Mesendoderm (in vitro differentiated cells): ENCODE measurements at regions not wholly inside any gene's neighbourhood (a gene's known extent, or its start where the extent isn't known, plus 50 kb on each side); places are given as distances from the start of the nearest gene placed in this dataset.
A peak's percentile ranks its signal among the peaks of the same experiment; 100 is the strongest.
"Not testable (repeated sequence)": the region's sequence is repeated elsewhere in the genome, so short reads cannot be mapped to it uniquely, and the experiment has no call there.

ENCODE experiments used
- DNase-seq: peaks from one replicate; pipeline ENCODE4 v3.0.0; 2013
- H2AK5ac ChIP-seq: 2 replicates; pipeline ENCODE4 v1.6.1; 2013; ENCODE audit warnings: low read length, inconsistent platforms
- H2BK120ac ChIP-seq: 2 replicates; pipeline ENCODE4 v1.6.1; 2013; ENCODE audit warnings: low read depth, mild to moderate bottlenecking, low read length, moderate library complexity, mixed read lengths
- H2BK15ac ChIP-seq: replicated peaks from 2 replicates; pipeline ENCODE4 v1.6.1; 2013; ENCODE audit warnings: low read depth, mild to moderate bottlenecking, moderate library complexity
- H2BK5ac ChIP-seq: 2 replicates; pipeline ENCODE4 v1.6.1; 2013; ENCODE audit warnings: low read length, inconsistent platforms
- H3K18ac ChIP-seq: 2 replicates; pipeline ENCODE4 v1.6.1; 2013; ENCODE audit warnings: mild to moderate bottlenecking, low read length, mixed read lengths
- H3K23ac ChIP-seq: one replicate; pipeline ENCODE4 v1.6.1; 2013; ENCODE audit warnings: low read length
- H3K27ac ChIP-seq: 2 replicates; pipeline ENCODE4 v1.5.1; 2013; ENCODE audit warnings: low read depth, mild to moderate bottlenecking, inconsistent platforms, low read length, moderate library complexity
- H3K27me3 ChIP-seq: 2 replicates; pipeline ENCODE4 v1.6.1; 2013; ENCODE audit warnings: low read length, control low read depth, mild to moderate bottlenecking, inconsistent platforms; ENCODE audit not compliant: insufficient read depth, poor library complexity
- H3K36me3 ChIP-seq: 2 replicates; pipeline ENCODE4 v1.6.1; 2013; ENCODE audit warnings: low read length, inconsistent platforms; ENCODE audit not compliant: control insufficient read depth, insufficient read depth
- H3K4ac ChIP-seq: one replicate; pipeline ENCODE4 v1.6.1; 2013; ENCODE audit warnings: low read depth, mild to moderate bottlenecking, low read length, moderate library complexity
- H3K4me1 ChIP-seq: 2 replicates; pipeline ENCODE4 v1.6.1; 2013; ENCODE audit warnings: low read depth, low read length, inconsistent platforms; ENCODE audit not compliant: control insufficient read depth
- H3K4me2 ChIP-seq: 2 replicates; pipeline ENCODE4 v1.6.1; 2013; ENCODE audit warnings: low read length
- H3K4me3 ChIP-seq: 2 replicates; pipeline ENCODE4 v1.5.1; 2013; ENCODE audit warnings: mild to moderate bottlenecking, low read length
- H3K56ac ChIP-seq: one replicate; pipeline ENCODE4 v1.6.1; 2013; ENCODE audit warnings: low read length
- H3K79me1 ChIP-seq: 2 replicates; pipeline ENCODE4 v1.6.1; 2013; ENCODE audit warnings: low read length, inconsistent platforms
- H3K79me2 ChIP-seq: 2 replicates; pipeline ENCODE4 v1.6.1; 2013; ENCODE audit warnings: mild to moderate bottlenecking, low read length; ENCODE audit not compliant: control insufficient read depth, insufficient read depth
- H3K9ac ChIP-seq: 2 replicates; pipeline ENCODE4 v1.6.1; 2013; ENCODE audit warnings: low read length, inconsistent platforms
- H4K5ac ChIP-seq: one replicate; pipeline ENCODE4 v1.6.1; 2013; ENCODE audit warnings: low read length
- H4K8ac ChIP-seq: one replicate; pipeline ENCODE4 v1.6.1; 2013; ENCODE audit warnings: low read depth, mild to moderate bottlenecking, control low read depth, low read length, moderate library complexity
- WGBS: extraction: QIAGEN DNeasy Blood & Tissue Kit; methylation state at CpG from one replicate; pipeline ENCODE4 v1.1.7; 2013; ENCODE audit warnings: low lambda C conversion rate, missing lambda C conversion rate; ENCODE audit not compliant: insufficient coverage; ENCODE audit errors: extremely low coverage; 5-methylcytosine and 5-hydroxymethylcytosine counted together

- no peak overlapping the region for H4K5ac ChIP-seq
- H2BK15ac ChIP-seq, result no peak overlapping the region
- H3K79me2 ChIP-seq, result no peaks in the 10 kb centered on the region
- H3K4me1 ChIP-seq, result no peaks in the 10 kb centered on the region
- H3K4me2 ChIP-seq, result no peak overlapping the region
- no peak overlapping the region for H3K18ac ChIP-seq
- no peaks in the 10 kb centered on the region for H3K36me3 ChIP-seq
- no peak overlapping the region for H3K56ac ChIP-seq
- H2BK120ac ChIP-seq, result no peak overlapping the region
- H3K9ac ChIP-seq, result no peak overlapping the region
- WGBS, result no CpG with 5 or more reads among the region's 7 CpGs
- no peaks in the 10 kb centered on the region for H3K27me3 ChIP-seq
- H3K4me3 ChIP-seq, result no peak overlapping the region
- H3K4ac ChIP-seq, result no peak overlapping the region
- H4K8ac ChIP-seq, result no peak overlapping the region
- DNase-seq, result no peak
- H2AK5ac ChIP-seq, result no peak overlapping the region
- no peak overlapping the region for H2BK5ac ChIP-seq
- H3K23ac ChIP-seq, result no peak overlapping the region
- H3K27ac ChIP-seq, result no peak overlapping the region
- no peaks in the 10 kb centered on the region for H3K79me1 ChIP-seq
Observed at GRCh38 chr19:20269461-20269860, 102.4 kb downstream of the ZNF486 start.

DNA sequence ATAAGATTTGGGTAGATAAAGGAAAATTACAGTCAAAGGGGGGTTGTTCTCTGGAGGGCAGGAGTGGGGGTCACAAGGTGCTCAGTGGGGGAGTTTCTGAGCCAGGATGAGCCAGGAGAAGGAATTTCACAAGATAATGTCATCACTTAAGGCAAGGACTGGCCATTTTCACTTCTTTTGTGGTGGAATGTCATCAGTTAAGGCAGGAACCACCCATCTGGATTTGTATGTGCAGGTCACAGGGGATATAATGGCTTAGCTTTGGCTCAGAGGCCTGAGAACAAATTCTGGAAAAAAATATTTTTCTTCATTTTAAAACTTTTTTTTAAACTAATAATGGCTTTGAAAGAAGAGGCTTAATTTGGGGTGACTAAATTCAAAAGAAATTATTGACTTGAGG is 94.5 kb downstream of the ZNF486 start:
- H4K8ac ChIP-seq, H3K4me2 ChIP-seq, H3K79me2 ChIP-seq, H4K5ac ChIP-seq, H3K27ac ChIP-seq, H3K23ac ChIP-seq, H3K18ac ChIP-seq, H3K36me3 ChIP-seq, H3K4ac ChIP-seq, H3K27me3 ChIP-seq, H3K9ac ChIP-seq, H2BK5ac ChIP-seq, H3K4me1 ChIP-seq, H3K4me3 ChIP-seq, H3K79me1 ChIP-seq, H2BK120ac ChIP-seq, H3K56ac ChIP-seq, H2AK5ac ChIP-seq, H2BK15ac ChIP-seq: not testable (repeated sequence)
- DNase-seq, result peak; percentile 77

DNA sequence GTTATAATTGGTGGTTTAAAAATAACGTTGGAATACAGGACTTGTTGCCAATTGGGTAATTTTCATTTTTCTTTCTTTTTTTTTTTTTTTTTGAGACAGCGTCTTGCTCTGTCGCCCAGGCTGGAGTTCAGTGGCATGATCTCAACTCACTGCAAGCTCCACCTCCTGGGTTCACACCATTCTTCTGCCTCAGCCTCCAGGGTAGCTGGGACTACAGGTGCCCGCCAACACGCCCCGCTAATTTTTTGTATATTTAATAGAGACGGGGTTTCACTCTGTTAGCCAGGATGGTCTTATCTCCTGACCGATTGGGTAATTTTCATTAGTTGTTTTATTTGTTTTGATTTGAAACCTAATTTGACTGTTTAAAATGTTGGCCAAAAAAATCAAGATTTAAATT is 93.7 kb downstream of the ZNF486 start:
- Histone ChIP-seq H3K18ac (peak overlapping the region; percentile 68), H3K4ac (peak overlapping the region; percentile 12)
- H4K5ac ChIP-seq, H3K36me3 ChIP-seq, H4K8ac ChIP-seq, H3K27me3 ChIP-seq, H3K27ac ChIP-seq, H3K4me1 ChIP-seq, H2BK15ac ChIP-seq, H3K79me1 ChIP-seq, H3K9ac ChIP-seq, H2BK120ac ChIP-seq, H2BK5ac ChIP-seq, H3K79me2 ChIP-seq, H3K4me3 ChIP-seq, H2AK5ac ChIP-seq, DNase-seq, H3K23ac ChIP-seq, H3K56ac ChIP-seq, H3K4me2 ChIP-seq: not testable (repeated sequence)
- no CpG with 5 or more reads among the region's 8 CpGs for WGBS

- H3K27ac ChIP-seq, result peak overlapping the region; percentile 82
- no peak overlapping the region for H2AK5ac ChIP-seq
- H3K4me2 ChIP-seq, result no peak overlapping the region
- H2BK15ac ChIP-seq, result peak overlapping the region; percentile 36
- no peaks in the 10 kb centered on the region for H3K79me2 ChIP-seq
- no peak overlapping the region for H3K4ac ChIP-seq
- peaks cover 5% of the 10 kb centered on the region for H3K4me1 ChIP-seq
- no peak overlapping the region for H3K9ac ChIP-seq
- H3K18ac ChIP-seq, result peak overlapping the region; percentile 75
- H4K8ac ChIP-seq, result no peak overlapping the region
- no peak overlapping the region for H4K5ac ChIP-seq
- no peaks in the 10 kb centered on the region for H3K79me1 ChIP-seq
- no peak overlapping the region for H2BK5ac ChIP-seq
- H3K27me3 ChIP-seq, result no peaks in the 10 kb centered on the region
- H3K4me3 ChIP-seq, result no peak overlapping the region
- peak; percentile 32 for DNase-seq
- no peak overlapping the region for H3K23ac ChIP-seq
- peak overlapping the region; percentile 36 for H3K56ac ChIP-seq
- peak overlapping the region; percentile 97 for H2BK120ac ChIP-seq
- WGBS, result no CpG with 5 or more reads among the region's 1 CpG
- H3K36me3 ChIP-seq, result no peaks in the 10 kb centered on the region
Observed at GRCh38 chr19:20259615-20260014, 92.6 kb downstream of the ZNF486 start.

DNA sequence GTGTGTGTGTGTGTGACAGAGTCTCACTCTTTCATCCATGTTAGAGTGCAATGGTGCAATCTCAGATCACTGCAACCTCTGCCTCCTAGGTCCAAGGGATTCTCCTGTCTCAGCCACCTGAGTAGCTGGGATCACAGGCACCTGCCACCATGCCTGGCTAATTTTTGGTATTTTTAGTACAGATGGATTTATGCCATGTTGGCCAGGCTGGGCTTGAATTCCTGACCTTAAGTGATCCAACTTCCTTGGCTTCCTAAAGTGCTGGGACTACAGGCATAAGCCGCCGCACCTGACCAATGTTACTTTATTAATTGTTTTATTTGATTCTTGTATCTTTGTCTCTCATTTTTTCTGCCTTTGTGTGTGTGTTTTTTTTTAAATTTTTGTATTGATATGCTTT is 89.6 kb downstream of the ZNF486 start:
- Histone ChIP-seq H3K4me1 (peaks cover 2% of the 10 kb centered on the region), H3K56ac (no peak overlapping the region)
- no CpG with 5 or more reads among the region's 2 CpGs for WGBS

DNA sequence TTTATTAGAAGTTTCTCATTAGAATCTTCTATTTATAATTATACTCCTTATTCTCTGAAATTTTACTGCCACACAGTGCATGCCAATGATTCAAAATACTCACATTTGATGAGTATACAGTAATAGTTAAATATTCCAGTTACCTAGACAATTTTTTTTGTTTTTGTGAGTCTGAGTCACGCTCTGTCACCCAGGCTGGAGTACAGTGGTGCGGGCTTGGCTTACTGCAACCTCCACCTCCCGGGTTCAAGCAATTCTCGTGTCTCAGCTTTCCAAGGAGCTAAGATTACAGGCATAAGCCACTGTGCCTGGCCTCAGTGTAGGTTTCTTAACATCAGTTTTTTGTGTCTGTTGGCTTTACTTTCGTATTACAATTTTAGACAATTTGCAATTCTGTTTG is 87.1 kb downstream of the ZNF486 start:
- Histone ChIP-seq H3K56ac (no peak overlapping the region), H3K79me2 (no peaks in the 10 kb centered on the region), H3K18ac (peak overlapping the region; percentile 39), H3K4me2 (no peak overlapping the region), H4K8ac (no peak overlapping the region), H2AK5ac (no peak overlapping the region), H3K23ac (no peak overlapping the region), H3K36me3 (no peaks in the 10 kb centered on the region), H2BK15ac (peak overlapping the region; percentile 99), H3K4ac (no peak overlapping the region), H3K27ac (no peak overlapping the region), H3K4me1 (no peaks in the 10 kb centered on the region), H4K5ac (no peak overlapping the region), H3K27me3 (no peaks in the 10 kb centered on the region), H3K9ac (no peak overlapping the region), H3K79me1 (no peaks in the 10 kb centered on the region), H3K4me3 (no peak overlapping the region), H2BK5ac (no peak overlapping the region), H2BK120ac (no peak overlapping the region)
- DNase-seq, result no peak
- no CpG with 5 or more reads among the region's 5 CpGs for WGBS

More for the DNA sequence above, 89.6 kb downstream of the ZNF486 start:
- no peak overlapping the region for H2BK15ac ChIP-seq
- H2BK120ac ChIP-seq, result no peak overlapping the region
- H3K36me3 ChIP-seq, result no peaks in the 10 kb centered on the region
- no peak overlapping the region for H3K4ac ChIP-seq
- no peak overlapping the region for H3K23ac ChIP-seq
- no peak overlapping the region for H2AK5ac ChIP-seq
- H3K18ac ChIP-seq, result no peak overlapping the region
- no peak overlapping the region for H2BK5ac ChIP-seq
- H3K4me2 ChIP-seq, result no peak overlapping the region
- no peak overlapping the region for H4K5ac ChIP-seq
- no peak overlapping the region for H3K27ac ChIP-seq
- H3K4me3 ChIP-seq, result no peak overlapping the region
- no peaks in the 10 kb centered on the region for H3K27me3 ChIP-seq
- DNase-seq, result no peak
- no peaks in the 10 kb centered on the region for H3K79me2 ChIP-seq
- H3K9ac ChIP-seq, result no peak overlapping the region
- H3K79me1 ChIP-seq, result no peaks in the 10 kb centered on the region
- H4K8ac ChIP-seq, result no peak overlapping the region
